H9 (cell line): ENCODE measurements at regions not wholly inside any gene's neighbourhood (a gene's known extent, or its start where the extent isn't known, plus 50 kb on each side); places are given as distances from the start of the nearest gene placed in this dataset.

Source experiments
- DNase-seq: peaks from one replicate; pipeline ENCODE4 v3.0.0-alpha.2; 2017
- H2AFZ ChIP-seq: one replicate; pipeline ENCODE4 v1.6.1; 2013; ENCODE audit warnings: mild to moderate bottlenecking, low read length, control low read depth, moderate library complexity
- H2AK5ac ChIP-seq: 2 replicates; pipeline ENCODE4 v1.6.1; 2013; ENCODE audit warnings: low read length, control low read depth, mixed read lengths; ENCODE audit not compliant: insufficient read length
- H2BK120ac ChIP-seq: one replicate; pipeline ENCODE4 v1.6.1; 2013; ENCODE audit warnings: low read depth, mild to moderate bottlenecking, low read length, control low read depth, inconsistent platforms; ENCODE audit not compliant: poor library complexity, severe bottlenecking
- H2BK12ac ChIP-seq: 2 replicates; pipeline ENCODE4 v1.6.1; 2013; ENCODE audit warnings: low read length, control low read depth, mixed read lengths, low read depth; ENCODE audit not compliant: insufficient read length
- H2BK15ac ChIP-seq: 2 replicates; pipeline ENCODE4 v1.6.1; 2013; ENCODE audit warnings: low read depth, low read length, control low read depth
- H2BK20ac ChIP-seq: one replicate; pipeline ENCODE4 v1.6.1; 2013; ENCODE audit warnings: low read depth, mild to moderate bottlenecking, low read length, control low read depth, inconsistent platforms; ENCODE audit not compliant: poor library complexity, severe bottlenecking
- H2BK5ac ChIP-seq: 2 replicates; pipeline ENCODE4 v1.6.1; 2013; ENCODE audit warnings: low read length, control low read depth, mixed read lengths; ENCODE audit not compliant: insufficient read length
- H3K14ac ChIP-seq: 2 replicates; pipeline ENCODE4 v1.6.1; 2013; ENCODE audit warnings: low read length, control low read depth; ENCODE audit not compliant: insufficient read depth
- H3K18ac ChIP-seq: 2 replicates; pipeline ENCODE4 v1.6.1; 2013; ENCODE audit warnings: low read depth, mild to moderate bottlenecking, mixed read lengths, low read length, control low read depth; ENCODE audit not compliant: insufficient read length
- H3K23ac ChIP-seq: 2 replicates; pipeline ENCODE4 v1.6.1; 2013; ENCODE audit warnings: low read length, control low read depth, mixed read lengths, low read depth; ENCODE audit not compliant: insufficient read length
- H3K23me2 ChIP-seq: 2 replicates; pipeline ENCODE4 v1.6.1; 2013; ENCODE audit warnings: low read depth, mild to moderate bottlenecking, mixed read lengths, low read length, control low read depth; ENCODE audit not compliant: insufficient read length, poor library complexity, severe bottlenecking
- H3K27ac ChIP-seq: 2 replicates; pipeline ENCODE4 v1.5.1; 2013; ENCODE audit warnings: low read length, control low read depth, mixed read lengths, low read depth; ENCODE audit not compliant: insufficient read length
- H3K27me3 ChIP-seq: 2 replicates; pipeline ENCODE4 v1.6.1; 2013; ENCODE audit warnings: low read length, control low read depth, inconsistent platforms; ENCODE audit not compliant: insufficient read depth
- H3K4ac ChIP-seq: 2 replicates; pipeline ENCODE4 v1.6.1; 2013; ENCODE audit warnings: low read depth, mild to moderate bottlenecking, control low read depth, inconsistent platforms, low read length, moderate library complexity
- H3K4me1 ChIP-seq: 2 replicates; pipeline ENCODE4 v1.6.1; 2013; ENCODE audit warnings: low read length, control low read depth, inconsistent platforms; ENCODE audit not compliant: insufficient read depth
- H3K4me2 ChIP-seq: 2 replicates; pipeline ENCODE4 v1.6.1; 2013; ENCODE audit warnings: low read length, control low read depth, mixed read lengths; ENCODE audit not compliant: insufficient read length, insufficient read depth
- H3K56ac ChIP-seq: 2 replicates; pipeline ENCODE4 v1.6.1; 2013; ENCODE audit warnings: low read depth, mild to moderate bottlenecking, mixed read lengths, low read length, control low read depth; ENCODE audit not compliant: insufficient read length
- H3K79me1 ChIP-seq: 2 replicates; pipeline ENCODE4 v1.6.1; 2013; ENCODE audit warnings: low read depth, mild to moderate bottlenecking, moderate library complexity, low read length, control low read depth, inconsistent platforms; ENCODE audit not compliant: insufficient read depth, poor library complexity, severe bottlenecking
- H3K79me2 ChIP-seq: 2 replicates; pipeline ENCODE4 v1.6.1; 2013; ENCODE audit warnings: low read length, control low read depth, inconsistent platforms; ENCODE audit not compliant: insufficient read depth
- H3K9ac ChIP-seq: 2 replicates; pipeline ENCODE4 v1.6.1; 2013; ENCODE audit warnings: low read length, control low read depth, mixed read lengths; ENCODE audit not compliant: insufficient read length; ENCODE audit errors: extremely low read depth
- H3K9me3 ChIP-seq: one replicate; pipeline ENCODE4 v1.6.1; 2013; ENCODE audit warnings: low read depth, low read length, inconsistent platforms; ENCODE audit not compliant: control insufficient read depth
- H3T11ph ChIP-seq: one replicate; pipeline ENCODE4 v1.6.1; 2013; ENCODE audit warnings: mild to moderate bottlenecking, low read length, control low read depth, inconsistent platforms
- H4K20me1 ChIP-seq: one replicate; pipeline ENCODE4 v1.6.1; 2013; ENCODE audit not compliant: control insufficient read depth, insufficient read length, insufficient read depth
- H4K5ac ChIP-seq: 2 replicates; pipeline ENCODE4 v1.6.1; 2013; ENCODE audit warnings: low read depth, mild to moderate bottlenecking, mixed read lengths, low read length, control low read depth; ENCODE audit not compliant: insufficient read length
- H4K8ac ChIP-seq: replicated peaks from 2 replicates; pipeline ENCODE4 v1.6.1; 2013; ENCODE audit warnings: low read length, control low read depth, mixed read lengths, low read depth; ENCODE audit not compliant: insufficient read length
- H4K91ac ChIP-seq: 2 replicates; pipeline ENCODE4 v1.6.1; 2013; ENCODE audit warnings: low read depth, mild to moderate bottlenecking, moderate library complexity, mixed read lengths, low read length, control low read depth; ENCODE audit not compliant: insufficient read length
- H3K27ac Mint-ChIP-seq, 3 experiments: 2 replicates in 2 of 3; 3 replicates in 1 of 3; pipeline ENCODE4 v1.8.0; 2020 to 2021; ENCODE audit warnings: mixed read lengths in 3 of 3, mild to moderate bottlenecking in 1 of 3, moderate library complexity in 1 of 3
- H3K27me3 Mint-ChIP-seq: 2 replicates; pipeline ENCODE4 v1.8.0; 2021; ENCODE audit warnings: low read depth, mild to moderate bottlenecking, moderate library complexity, mixed read lengths
- H3K36me3 Mint-ChIP-seq, 3 experiments: 2 replicates in 2 of 3; 3 replicates in 1 of 3; pipeline ENCODE4 v1.8.0; 2020 to 2021; ENCODE audit warnings: low read depth in 3 of 3, mixed read lengths in 3 of 3; ENCODE audit not compliant: insufficient read depth in 1 of 3
- H3K4me1 Mint-ChIP-seq, 2 experiments: 2 replicates each; pipeline ENCODE4 v1.8.0; 2020; ENCODE audit warnings: mixed read lengths in 2 of 2
- H3K4me3 Mint-ChIP-seq, 2 experiments: 2 replicates in 1 of 2; 3 replicates in 1 of 2; pipeline ENCODE4 v1.8.0; 2020 to 2021; ENCODE audit warnings: mild to moderate bottlenecking in 2 of 2, mixed read lengths in 2 of 2, moderate library complexity in 1 of 2
- H3K9me3 Mint-ChIP-seq, 2 experiments: 2 replicates in 1 of 2; 3 replicates in 1 of 2; pipeline ENCODE4 v1.8.0; 2020; ENCODE audit warnings: mild to moderate bottlenecking in 2 of 2, mixed read lengths in 2 of 2, moderate library complexity in 1 of 2
- CTCF ChIP-seq: fragments of 200-600 bp; sonication (generic); conservative IDR thresholded peaks from 3 replicates; pipeline ENCODE4 v1.8.0; 2021; ENCODE audit warnings: antibody characterized with exemption, mild to moderate bottlenecking
- WGBS: extraction: QIAGEN DNeasy Blood & Tissue Kit; methylation state at CpG from one replicate; pipeline ENCODE4 v1.1.7; 2013; ENCODE audit warnings: missing lambda C conversion rate, low lambda C conversion rate, mixed read lengths; ENCODE audit not compliant: insufficient read length; ENCODE audit errors: extremely low coverage; 5-methylcytosine and 5-hydroxymethylcytosine counted together

- Histone ChIP-seq H4K20me1 (no peaks in the 10 kb centered on the region), H3K23ac (no peak overlapping the region), H2BK15ac (no peak overlapping the region), H4K5ac (no peak overlapping the region), H3K23me2 (no peaks in the 10 kb centered on the region), H3K79me1 (no peaks in the 10 kb centered on the region), H3K4ac (no peak overlapping the region), H2BK5ac (no peak overlapping the region), H3K27me3 (no peaks in the 10 kb centered on the region), H2BK120ac (no peak overlapping the region), H2AFZ (no peak overlapping the region), H3K4me2 (no peak overlapping the region), H3K18ac (no peak overlapping the region), H3K14ac (no peak overlapping the region), H2BK12ac (no peak overlapping the region), H4K91ac (no peak overlapping the region), H2AK5ac (no peak overlapping the region), H3K9me3 (no peaks in the 10 kb centered on the region), H3K56ac (no peak overlapping the region), H2BK20ac (no peak overlapping the region), H3K27ac (no peak overlapping the region), H3K9ac (no peak overlapping the region), H3T11ph (no peak overlapping the region), H3K79me2 (no peaks in the 10 kb centered on the region), H3K4me1 (no peaks in the 10 kb centered on the region), H4K8ac (no peak overlapping the region)
- no peaks in the 10 kb centered on the region for H3K9me3 Mint-ChIP-seq
- no CpG with 5 or more reads among the region's 1 CpG for WGBS
- H3K4me1 Mint-ChIP-seq: no peaks in the 10 kb centered on the region
- no peaks in the 10 kb centered on the region for H3K27me3 Mint-ChIP-seq
- no peak for TF ChIP-seq CTCF
- no peaks in the 10 kb centered on the region for H3K36me3 Mint-ChIP-seq
- H3K27ac Mint-ChIP-seq: no peak overlapping the region
- no peak overlapping the region for H3K4me3 Mint-ChIP-seq
- DNase-seq: no peak
Measured at GRCh38 chr11:26044389-26044788, 287.5 kb upstream of the ANO3 start.
